Activated CD4-positive, alpha-beta T cell treated with anti-CD3 and anti-CD28 coated beads, Interleukin-2, Interleukin-6, amounts not matched to agents 100 ng/mL and 50 ng/mL, durations not matched to agents 16 hours and 8 hours (primary cell): ENCODE measurements at regions not wholly inside any gene's neighbourhood (a gene's known extent, or its start where the extent isn't known, plus 50 kb on each side); places are given as distances from the start of the nearest gene placed in this dataset.
"Not testable (repeated sequence)": the region's sequence is repeated elsewhere in the genome, so short reads cannot be mapped to it uniquely, and the experiment has no call there.

Experiments used
- DNase-seq: peaks from one replicate; pipeline ENCODE4 v3.0.0-alpha.2; 2020

GRCh38 chr4:125518281-125518680 is 203.5 kb downstream of the FAT4 start:
- no peak for DNase-seq

GRCh38 chr4:125519371-125520146 is 204.8 kb downstream of the FAT4 start:
- DNase-seq: no peak

- no peak for DNase-seq
Observed at GRCh38 chr4:125520258-125520990, 205.7 kb downstream of the FAT4 start.

GRCh38 chr4:125522588-125522987 is 207.8 kb downstream of the FAT4 start:
- DNase-seq: no peak

- no peak for DNase-seq
Observed at GRCh38 chr4:125522992-125523391, 208.2 kb downstream of the FAT4 start.

- DNase-seq: no peak
Observed at GRCh38 chr4:125526420-125526819, 211.7 kb downstream of the FAT4 start.

- no peak for DNase-seq
Observed at GRCh38 chr4:125527681-125528080, 212.9 kb downstream of the FAT4 start.

- DNase-seq: no peak
Observed at GRCh38 chr4:125529071-125529470, 214.3 kb downstream of the FAT4 start.

GRCh38 chr4:125538670-125539069 is 223.9 kb downstream of the FAT4 start:
- DNase-seq: no peak

- DNase-seq: no peak
Observed at GRCh38 chr4:125539691-125540090, 224.9 kb downstream of the FAT4 start.

GRCh38 chr4:125541836-125542385 is 227.2 kb downstream of the FAT4 start:
- no peak for DNase-seq

- no peak for DNase-seq
Observed at GRCh38 chr4:125546272-125546671, 231.5 kb downstream of the FAT4 start.

- DNase-seq: no peak
Observed at GRCh38 chr4:125547836-125548235, 233.1 kb downstream of the FAT4 start.

GRCh38 chr4:125550769-125551168 is 236.0 kb downstream of the FAT4 start:
- no peak for DNase-seq

GRCh38 chr4:125551466-125551865 is 236.7 kb downstream of the FAT4 start:
- DNase-seq: no peak

- no peak for DNase-seq
Observed at GRCh38 chr4:125551967-125552366, 237.2 kb downstream of the FAT4 start.

- DNase-seq: no peak
Observed at GRCh38 chr4:125572601-125573000, 257.8 kb downstream of the FAT4 start.

- no peak for DNase-seq
Observed at GRCh38 chr4:125573368-125573767, 258.6 kb downstream of the FAT4 start.

GRCh38 chr4:125573786-125574185 is 259.0 kb downstream of the FAT4 start:
- no peak for DNase-seq

- DNase-seq: no peak
Observed at GRCh38 chr4:125582302-125582701, 267.5 kb downstream of the FAT4 start.

GRCh38 chr4:125590158-125590557 is 275.4 kb downstream of the FAT4 start:
- DNase-seq: no peak

- DNase-seq: no peak
Observed at GRCh38 chr4:125591290-125591689, 276.5 kb downstream of the FAT4 start.

GRCh38 chr4:125594056-125594602 is 279.4 kb downstream of the FAT4 start:
- no peak for DNase-seq

- not testable (repeated sequence) for DNase-seq
Observed at GRCh38 chr4:125605926-125606325, 291.2 kb downstream of the FAT4 start.
